ENCODE measurements at regions not wholly inside any gene's neighbourhood (a gene's known extent, or its start where the extent isn't known, plus 50 kb on each side); places are given as distances from the start of the nearest gene placed in this dataset.

GRCh38 chr1:112247036-112247597, 148.9 kb upstream of the CTTNBP2NL start:
- H3K36me3 ChIP-seq (ENCODE audit: control insufficient read depth, insufficient read depth, low read length), result no peaks in the 10 kb centered on the region
- DNase-seq (ENCODE audit: extremely low read depth in 1 of 4, low spot score in 3 of 4), result no peak
- ChIA-PET POLR2A (interaction anchor here (0.8 to 2.3 kb wide), 3 partner anchors 13 to 75 kb away, joined by 3 to 12 read pairs (median 4); no protein-coding TSS in a partner anchor), CTCF (ENCODE audit: low intra/inter-chr PET ratio) (no interaction called here)
- no peaks in the 10 kb centered on the region for H3K4me1 ChIP-seq (replicated peaks in 1 of 2; ENCODE audit: control insufficient read depth in 2 of 2, insufficient read depth in 2 of 2, low read length in 2 of 2)
- no peak overlapping the region for H3K9ac ChIP-seq (ENCODE audit: insufficient read depth in 1 of 2, low read depth in 2 of 2, low read length in 2 of 2)
- WGBS (ENCODE audit: insufficient coverage, low coverage, missing lambda C conversion rate), result 0% methylated on average over 2 of the region's 2 CpGs
- no peak overlapping the region for H3K4me2 ChIP-seq (ENCODE audit: insufficient read depth, low read length)
- no peaks in the 10 kb centered on the region for H3K9me3 ChIP-seq (replicated peaks; ENCODE audit: control insufficient read depth, insufficient read depth, low read depth, low read length)
- H2AFZ ChIP-seq (ENCODE audit: low read depth, low read length), result no peak overlapping the region
- H3K79me2 ChIP-seq (ENCODE audit: control insufficient read depth, insufficient read depth, low read length), result no peaks in the 10 kb centered on the region
- no peak overlapping the region for H3K27ac ChIP-seq (ENCODE audit: extremely low read depth, low read depth, low read length)
- in situ Hi-C loops (cut with MboI) (no loop called here), intact Hi-C loops (cut with micrococcal nuclease) (no loop called here)
- ATAC-seq, result no peak
- no peak for FAIRE-seq
- H4K20me1 ChIP-seq (replicated peaks; ENCODE audit: control insufficient read depth, insufficient read depth, low read length), result peaks cover 3% of the 10 kb centered on the region; the same call in 1 of the 2 replicates
- H3K9me1 ChIP-seq (ENCODE audit: control insufficient read depth, insufficient read depth, low read length), result no peaks in the 10 kb centered on the region
- BruUV-seq (replicated peaks), result no TSS peak
- peaks cover 0 to 3% of the 10 kb centered on the region in 2 experiments; a peak in 1 of 5 replicates for H3K27me3 ChIP-seq (ENCODE audit: control insufficient read depth in 2 of 2, insufficient read depth in 2 of 2, low read length in 2 of 2)
- no peak overlapping the region for H3K4me3 ChIP-seq
- no peak for TF ChIP-seq ARID3A (IDR thresholded peaks at IDR 0.05; ENCODE audit: borderline replicate concordance, low read depth, low read length)
- TF ChIP-seq, protein P1, sequence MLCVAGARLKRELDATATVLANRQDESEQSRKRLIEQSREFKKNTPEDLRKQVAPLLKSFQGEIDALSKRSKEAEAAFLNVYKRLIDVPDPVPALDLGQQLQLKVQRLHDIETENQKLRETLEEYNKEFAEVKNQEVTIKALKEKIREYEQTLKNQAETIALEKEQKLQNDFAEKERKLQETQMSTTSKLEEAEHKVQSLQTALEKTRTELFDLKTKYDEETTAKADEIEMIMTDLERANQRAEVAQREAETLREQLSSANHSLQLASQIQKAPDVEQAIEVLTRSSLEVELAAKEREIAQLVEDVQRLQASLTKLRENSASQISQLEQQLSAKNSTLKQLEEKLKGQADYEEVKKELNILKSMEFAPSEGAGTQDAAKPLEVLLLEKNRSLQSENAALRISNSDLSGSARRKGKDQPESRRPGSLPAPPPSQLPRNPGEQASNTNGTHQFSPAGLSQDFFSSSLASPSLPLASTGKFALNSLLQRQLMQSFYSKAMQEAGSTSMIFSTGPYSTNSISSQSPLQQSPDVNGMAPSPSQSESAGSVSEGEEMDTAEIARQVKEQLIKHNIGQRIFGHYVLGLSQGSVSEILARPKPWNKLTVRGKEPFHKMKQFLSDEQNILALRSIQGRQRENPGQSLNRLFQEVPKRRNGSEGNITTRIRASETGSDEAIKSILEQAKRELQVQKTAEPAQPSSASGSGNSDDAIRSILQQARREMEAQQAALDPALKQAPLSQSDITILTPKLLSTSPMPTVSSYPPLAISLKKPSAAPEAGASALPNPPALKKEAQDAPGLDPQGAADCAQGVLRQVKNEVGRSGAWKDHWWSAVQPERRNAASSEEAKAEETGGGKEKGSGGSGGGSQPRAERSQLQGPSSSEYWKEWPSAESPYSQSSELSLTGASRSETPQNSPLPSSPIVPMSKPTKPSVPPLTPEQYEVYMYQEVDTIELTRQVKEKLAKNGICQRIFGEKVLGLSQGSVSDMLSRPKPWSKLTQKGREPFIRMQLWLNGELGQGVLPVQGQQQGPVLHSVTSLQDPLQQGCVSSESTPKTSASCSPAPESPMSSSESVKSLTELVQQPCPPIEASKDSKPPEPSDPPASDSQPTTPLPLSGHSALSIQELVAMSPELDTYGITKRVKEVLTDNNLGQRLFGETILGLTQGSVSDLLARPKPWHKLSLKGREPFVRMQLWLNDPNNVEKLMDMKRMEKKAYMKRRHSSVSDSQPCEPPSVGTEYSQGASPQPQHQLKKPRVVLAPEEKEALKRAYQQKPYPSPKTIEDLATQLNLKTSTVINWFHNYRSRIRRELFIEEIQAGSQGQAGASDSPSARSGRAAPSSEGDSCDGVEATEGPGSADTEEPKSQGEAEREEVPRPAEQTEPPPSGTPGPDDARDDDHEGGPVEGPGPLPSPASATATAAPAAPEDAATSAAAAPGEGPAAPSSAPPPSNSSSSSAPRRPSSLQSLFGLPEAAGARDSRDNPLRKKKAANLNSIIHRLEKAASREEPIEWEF (CRISPR knock-in tag; IDR thresholded peaks at IDR 0.05), result no peak
- no peak for TF ChIP-seq STAT5A (IDR thresholded peaks at IDR 0.05; ENCODE audit: borderline replicate concordance, low read length)
- TF ChIP-seq BCL6 (CRISPR knock-in tag; IDR thresholded peaks at IDR 0.05), result no peak
- TF ChIP-seq MCM7 (IDR thresholded peaks at IDR 0.05), result no peak
- TF ChIP-seq ZBTB17 (CRISPR knock-in tag; IDR thresholded peaks at IDR 0.05), result no peak
- TF ChIP-seq ZNF324 (CRISPR knock-in tag; IDR thresholded peaks at IDR 0.05), result no peak
- TF ChIP-seq UBTF (IDR thresholded peaks at IDR 0.05; ENCODE audit: borderline replicate concordance in 1 of 2, low read depth in 2 of 2, low read length in 2 of 2), result no peak
- no peak for TF ChIP-seq DNMT1 (IDR thresholded peaks at IDR 0.05)
- no peak for TF ChIP-seq MLLT1 (IDR thresholded peaks at IDR 0.05)
- TF ChIP-seq KDM5B (IDR thresholded peaks at IDR 0.05; ENCODE audit: insufficient replicate concordance, low read depth, low read length), result no peak
- no peak for TF ChIP-seq ZSCAN29 (IDR thresholded peaks at IDR 0.05)
- no peak for TF ChIP-seq POLR2AphosphoS2 (IDR thresholded peaks at IDR 0.05; ENCODE audit: low read length)

Data from K562 (cell line).